ENCODE measurements at regions not wholly inside any gene's neighbourhood (a gene's known extent, or its start where the extent isn't known, plus 50 kb on each side); places are given as distances from the start of the nearest gene placed in this dataset.

- Mint-ChIP-seq H3K27me3 (ENCODE audit: insufficient read depth, low read depth, poor library complexity) (peaks cover 7% of the 10 kb centered on the region), H3K27ac (no peak overlapping the region), H3K36me3 (ENCODE audit: low read depth) (peaks cover 6% of the 10 kb centered on the region; the same call in 2 of the 3 replicates), H3K9me3 (peaks cover 14% of the 10 kb centered on the region), H3K4me1 (peaks cover 33% of the 10 kb centered on the region), H3K4me3 (no peak overlapping the region)
- ATAC-seq = no peak
- H3K27ac ChIP-seq (ENCODE audit: low read depth) = no peak overlapping the region
- H3F3A ChIP-seq (replicated peaks; ENCODE audit: low read depth) = no peaks in the 10 kb centered on the region
- H3K9me2 ChIP-seq (ENCODE audit: insufficient read depth) = peaks cover 9% of the 10 kb centered on the region; the same call in 1 of the 2 replicates
- no peak for TF ChIP-seq EZH2 (IDR thresholded peaks at IDR 0.05; ENCODE audit: low read depth, unreplicated experiment)
- TF ChIP-seq NANOG (IDR thresholded peaks at IDR 0.05; ENCODE audit: borderline replicate concordance) = no peak
- no peak for TF ChIP-seq ZNF331 (CRISPR knock-in tag; IDR thresholded peaks at IDR 0.05; ENCODE audit: low read depth)
- TF ChIP-seq ZNF462 (CRISPR knock-in tag; IDR thresholded peaks at IDR 0.05) = no peak
- TF ChIP-seq JUNB (IDR thresholded peaks at IDR 0.05; ENCODE audit: unreplicated experiment) = no peak
- no peak for TF ChIP-seq ETS1 (IDR thresholded peaks at IDR 0.05)
- TF ChIP-seq STAT1 (IDR thresholded peaks at IDR 0.05; ENCODE audit: unreplicated experiment) = no peak
- no peak for TF ChIP-seq CREB1 (CRISPR knock-in tag; IDR thresholded peaks at IDR 0.05; ENCODE audit: low read depth)
- TF ChIP-seq ZNF114 (CRISPR knock-in tag; IDR thresholded peaks at IDR 0.05) = no peak
- no peak for TF ChIP-seq EZH2phosphoT487 (IDR thresholded peaks at IDR 0.05; ENCODE audit: unreplicated experiment)
- TF ChIP-seq REST (IDR thresholded peaks at IDR 0.05; ENCODE audit: unreplicated experiment) = no peak
- TF ChIP-seq CTCF (conservative IDR thresholded peaks at IDR 0.05; ENCODE audit: low read depth in 2 of 2) = no peak
- no peak for TF ChIP-seq POLR2AphosphoS5 (IDR thresholded peaks at IDR 0.05; ENCODE audit: low read depth)
- no peaks in the 10 kb centered on the region for H4K20me1 ChIP-seq (replicated peaks; ENCODE audit: insufficient read depth)
- H2AFZ ChIP-seq = no peak overlapping the region
- peaks cover 3% of the 10 kb centered on the region for H3K36me3 ChIP-seq (ENCODE audit: insufficient read depth)
- peaks cover 10% of the 10 kb centered on the region for H3K4me1 ChIP-seq (ENCODE audit: insufficient read depth)
- H3K4me3 ChIP-seq = no peak overlapping the region
- H3K79me2 ChIP-seq (replicated peaks; ENCODE audit: insufficient read depth) = no peaks in the 10 kb centered on the region
- no peak overlapping the region for H3K4me2 ChIP-seq
- no peaks in the 10 kb centered on the region for H3K27me3 ChIP-seq (ENCODE audit: insufficient read depth)
- DNase-seq (ENCODE audit: low spot score) = no peak
These were observed 597.5 kb downstream of the REEP3 start for GRCh38 chr10:64118736-64119135.
